Hematopoietic multipotent progenitor cell treated with erythropoietin and hydrocortisone succinate and interleukin-3 and kit ligand, for 6 days (in vitro differentiated cells): ENCODE measurements at regions not wholly inside any gene's neighbourhood (a gene's known extent, or its start where the extent isn't known, plus 50 kb on each side); places are given as distances from the start of the nearest gene placed in this dataset.
"Not testable (repeated sequence)": the region's sequence is repeated elsewhere in the genome, so short reads cannot be mapped to it uniquely, and the experiment has no call there.

Experiments used
- DNase-seq: peaks from one replicate; pipeline ENCODE4 v3.0.0-alpha.2; 2015

DNA sequence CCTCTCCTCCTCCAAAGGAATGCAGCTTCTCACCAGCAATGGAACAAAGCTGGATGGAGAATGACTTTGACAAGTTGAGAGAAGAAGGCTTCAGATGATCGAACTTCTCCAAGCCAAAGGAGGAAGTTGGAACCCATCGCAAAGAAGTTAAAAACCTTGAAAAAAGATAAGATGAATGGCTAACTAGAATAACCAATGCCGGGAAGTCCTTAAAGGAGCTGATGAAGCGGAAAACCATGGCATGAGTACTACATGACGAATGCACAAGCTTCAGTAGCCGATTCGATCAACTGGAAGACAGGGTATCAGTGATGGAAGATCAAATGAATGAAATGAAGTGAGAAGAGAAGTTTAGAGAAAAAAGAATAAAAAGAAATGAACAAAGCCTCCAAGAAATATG, 629.2 kb upstream of the PABPC4L start:
- not testable (repeated sequence) for DNase-seq

DNA sequence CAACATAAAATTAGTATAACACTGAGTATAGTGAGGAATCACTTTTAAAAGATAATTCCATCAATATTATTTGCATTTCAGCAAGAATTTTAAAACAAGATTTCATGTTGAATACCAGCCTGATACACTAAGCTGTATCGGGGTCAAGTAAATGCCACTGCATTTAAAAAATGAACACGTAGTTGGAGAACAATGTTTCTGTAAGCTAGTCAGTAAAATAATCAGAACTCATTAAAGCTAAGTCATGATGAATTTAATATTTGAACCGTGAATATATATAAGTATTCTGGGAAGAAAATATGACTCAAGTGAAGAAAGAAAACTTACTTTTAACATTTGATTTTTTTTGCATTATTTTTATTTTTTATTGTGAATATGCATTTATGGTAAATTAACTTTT, 611.0 kb upstream of the PABPC4L start:
- no peak for DNase-seq

DNA sequence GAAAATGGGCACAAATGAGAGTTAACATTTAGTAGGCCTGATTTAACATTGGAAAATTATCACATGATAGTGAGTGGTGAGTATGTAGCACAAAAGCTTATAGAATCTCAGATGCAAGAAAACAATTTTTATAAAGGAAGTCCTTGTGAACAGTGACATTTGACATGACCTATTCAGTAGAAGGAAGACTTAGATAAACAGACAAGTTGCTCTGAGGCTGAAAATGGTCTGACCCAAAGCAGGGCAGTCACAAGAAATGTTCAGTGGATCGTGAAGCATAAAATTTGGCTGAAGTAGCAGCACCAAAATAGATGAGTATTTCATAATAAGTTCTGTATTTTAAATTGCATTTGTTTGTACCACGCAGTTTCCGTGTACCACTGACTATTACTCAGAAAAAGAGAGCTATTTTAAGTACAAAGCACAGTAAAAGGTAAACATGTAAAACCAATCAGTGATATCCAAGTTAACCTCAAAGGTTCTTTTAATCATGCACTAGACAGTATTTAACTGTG, 605.7 kb upstream of the PABPC4L start:
- DNase-seq, result no peak

DNA sequence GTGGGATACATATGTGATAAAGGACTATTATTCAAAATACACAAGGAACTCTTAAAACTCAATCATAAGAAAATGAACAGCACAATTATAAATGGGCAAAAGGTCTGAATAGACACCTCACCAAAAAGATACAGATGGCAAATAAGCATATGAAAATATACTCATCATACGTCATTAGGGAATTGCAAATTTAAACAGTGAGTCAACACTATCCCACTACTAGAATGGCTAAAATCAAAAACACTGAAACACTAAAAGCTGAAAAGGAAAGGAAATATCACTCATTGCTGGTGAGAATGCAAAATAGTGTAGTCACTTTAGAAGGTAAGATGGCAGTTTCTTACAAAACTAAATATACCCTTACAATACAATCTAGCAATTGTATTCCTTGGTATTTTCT, 597.0 kb upstream of the PABPC4L start:
- DNase-seq, result no peak

DNA sequence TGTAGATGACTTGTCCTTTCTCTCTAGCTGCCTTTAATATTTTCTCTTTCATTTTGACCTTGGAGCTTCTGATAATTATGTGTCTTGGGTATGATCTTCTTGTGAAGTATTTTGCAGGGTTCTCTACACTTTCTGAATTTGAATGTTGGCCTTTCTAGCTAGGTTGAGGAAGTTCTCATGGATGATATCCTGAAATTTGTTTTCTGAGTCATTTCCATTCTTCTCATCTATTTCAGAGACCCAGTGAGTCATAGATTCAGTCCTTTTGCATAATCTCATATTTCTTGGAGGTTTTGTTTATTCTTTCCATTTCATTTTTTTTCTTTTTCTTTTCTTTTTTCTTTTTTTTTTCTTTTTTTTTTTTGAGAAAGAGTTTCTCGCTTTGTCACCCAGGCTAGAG, 585.7 kb upstream of the PABPC4L start:
- DNase-seq, result no peak

DNA sequence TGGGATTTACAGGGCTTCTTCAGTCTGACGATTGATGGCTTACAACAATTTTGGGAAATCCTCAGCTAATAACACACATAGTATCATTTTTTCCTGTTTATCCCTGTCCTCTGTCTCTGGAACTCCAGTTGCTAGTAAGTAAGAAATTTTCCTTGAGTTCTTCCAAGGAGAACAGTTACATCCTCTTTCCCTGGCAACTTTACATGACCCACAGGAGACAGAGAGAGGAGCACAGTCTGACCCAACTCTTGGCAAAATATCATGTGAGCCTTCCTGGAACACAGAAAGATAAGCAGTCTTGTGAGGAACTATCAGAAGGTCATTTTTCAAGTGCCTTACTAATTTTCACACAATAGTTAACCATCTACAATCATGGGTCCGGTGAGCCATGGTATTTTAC, 578.7 kb upstream of the PABPC4L start:
- DNase-seq, result no peak

DNA sequence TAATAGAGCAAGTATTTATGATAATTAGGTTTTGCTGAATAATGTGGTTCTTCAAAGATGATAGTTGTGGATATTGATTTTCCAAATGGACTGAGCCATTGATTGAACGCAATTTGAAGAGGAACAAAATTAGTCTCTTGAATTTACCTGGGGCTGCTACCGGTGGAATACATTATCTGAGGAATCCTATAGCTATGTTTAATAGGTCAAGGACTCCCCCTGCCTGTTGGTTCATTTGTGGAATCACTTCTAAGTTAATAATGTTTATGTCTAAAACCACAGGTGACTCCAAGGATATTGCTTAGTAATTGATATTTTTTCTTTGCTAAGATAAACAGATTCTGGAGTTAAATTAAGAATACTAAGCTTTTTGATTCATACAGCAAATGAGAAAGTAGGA, 576.0 kb upstream of the PABPC4L start:
- no peak for DNase-seq

DNA sequence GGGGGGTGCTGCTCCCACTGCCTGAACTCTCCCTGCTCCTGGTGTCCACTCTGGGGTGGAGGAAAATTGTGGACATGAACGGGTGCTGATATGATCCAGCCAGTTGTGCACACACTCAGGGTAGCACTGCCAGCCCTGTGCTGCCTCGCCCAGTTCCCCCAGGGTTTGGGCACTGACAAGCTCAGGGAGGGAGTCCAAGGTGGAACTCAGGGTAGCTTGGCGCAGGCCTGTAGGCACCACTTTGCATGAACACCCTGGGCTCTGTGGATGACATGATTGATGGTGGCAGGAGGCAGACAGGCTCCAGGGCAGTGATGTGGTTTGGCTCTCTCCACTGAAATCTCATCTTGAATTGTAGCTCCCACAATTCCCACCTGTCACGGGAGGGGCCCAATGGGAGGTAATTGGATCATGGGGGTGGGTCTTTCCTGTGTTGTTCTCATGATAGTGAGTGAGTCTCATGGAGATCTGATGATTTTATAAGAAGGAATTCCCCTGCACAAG, 572.0 kb upstream of the PABPC4L start:
- no peak for DNase-seq

DNA sequence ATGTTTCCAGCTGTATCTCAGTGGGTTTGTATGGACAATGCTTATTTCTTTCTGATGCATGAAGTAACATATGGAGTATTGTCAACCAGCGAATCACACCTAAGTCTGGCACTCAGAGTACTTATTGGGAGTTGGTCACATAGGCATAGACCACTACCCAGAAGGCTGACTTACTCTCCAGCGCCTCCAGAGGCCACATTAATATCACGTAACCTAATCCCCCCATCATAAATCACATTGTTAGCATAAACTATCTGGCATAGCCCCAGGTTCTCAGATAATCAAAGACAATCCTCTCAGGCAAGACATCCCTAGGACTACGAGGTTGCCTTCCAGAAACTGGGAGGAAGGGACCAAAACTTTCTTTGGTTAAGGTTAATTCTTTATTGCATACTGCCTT, 560.5 kb upstream of the PABPC4L start:
- no peak for DNase-seq

DNA sequence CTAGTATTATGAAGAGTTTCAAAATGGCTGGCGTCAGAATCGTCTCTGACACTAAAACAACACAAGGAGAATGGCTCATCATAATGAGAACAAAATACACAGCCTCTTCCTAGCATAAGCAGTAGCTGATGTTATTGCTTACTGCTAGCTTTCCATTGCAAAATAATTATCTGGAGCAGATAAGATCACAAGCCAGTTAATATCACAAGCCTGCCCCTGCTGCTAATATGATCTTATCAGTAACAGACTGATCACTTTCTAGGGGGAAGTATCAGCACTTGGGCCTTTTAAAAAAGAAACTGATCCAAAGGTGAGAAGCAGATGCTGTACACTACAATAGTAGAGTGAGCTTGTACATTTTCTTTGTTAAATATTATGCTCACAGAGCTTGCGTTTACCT, 554.8 kb upstream of the PABPC4L start:
- DNase-seq, result no peak

DNA sequence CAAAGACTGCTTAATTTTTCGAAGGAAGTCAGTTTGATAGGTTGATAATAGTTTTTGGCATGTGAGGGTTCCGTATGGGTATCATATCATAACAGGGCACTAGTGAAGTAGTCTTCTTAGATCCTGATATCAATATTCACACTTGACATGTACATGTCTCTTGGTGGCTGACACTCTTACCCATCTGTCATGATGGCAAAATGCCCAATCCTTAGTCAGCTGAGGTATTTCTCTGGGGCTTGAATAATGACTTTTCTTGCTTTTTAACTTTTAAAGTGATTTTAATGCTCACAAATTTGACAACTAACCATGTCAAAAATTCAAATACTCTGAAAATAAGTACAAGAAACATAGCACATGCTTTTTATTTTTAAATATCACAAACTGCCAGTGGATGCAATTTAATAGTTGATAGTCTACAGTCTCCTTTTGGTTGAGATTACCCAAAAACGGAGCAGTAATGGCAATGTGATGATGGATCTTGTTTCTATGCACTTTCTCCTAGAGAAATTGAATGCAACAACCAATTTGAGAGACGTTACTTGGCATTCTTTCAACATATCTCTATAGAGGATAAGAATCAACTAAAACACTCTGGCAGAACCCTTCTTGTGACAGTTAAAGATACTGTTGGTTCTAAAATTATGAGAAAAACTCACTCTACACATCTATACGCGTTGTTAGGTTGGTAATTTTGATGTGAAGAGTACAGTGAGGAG, 552.9 kb upstream of the PABPC4L start:
- no peak for DNase-seq

DNA sequence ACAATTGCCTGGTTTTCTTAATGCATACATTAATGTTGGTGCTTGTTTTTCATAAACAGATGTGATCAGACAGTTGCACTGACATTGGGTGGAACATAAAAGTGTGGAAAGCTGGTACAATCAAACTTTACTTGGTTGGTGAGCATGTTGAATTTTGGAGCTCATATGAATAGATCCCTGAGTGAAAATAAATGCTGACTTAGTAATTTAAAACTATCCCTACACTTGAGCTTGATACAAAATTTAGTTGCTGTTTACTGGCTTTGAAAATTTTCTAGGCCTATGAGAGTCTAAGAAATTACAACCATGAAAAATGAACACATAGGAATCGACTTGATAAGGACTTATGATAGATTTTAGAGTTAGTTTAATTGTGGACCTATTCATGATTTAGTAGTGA, 551.8 kb upstream of the PABPC4L start:
- DNase-seq, result no peak

DNA sequence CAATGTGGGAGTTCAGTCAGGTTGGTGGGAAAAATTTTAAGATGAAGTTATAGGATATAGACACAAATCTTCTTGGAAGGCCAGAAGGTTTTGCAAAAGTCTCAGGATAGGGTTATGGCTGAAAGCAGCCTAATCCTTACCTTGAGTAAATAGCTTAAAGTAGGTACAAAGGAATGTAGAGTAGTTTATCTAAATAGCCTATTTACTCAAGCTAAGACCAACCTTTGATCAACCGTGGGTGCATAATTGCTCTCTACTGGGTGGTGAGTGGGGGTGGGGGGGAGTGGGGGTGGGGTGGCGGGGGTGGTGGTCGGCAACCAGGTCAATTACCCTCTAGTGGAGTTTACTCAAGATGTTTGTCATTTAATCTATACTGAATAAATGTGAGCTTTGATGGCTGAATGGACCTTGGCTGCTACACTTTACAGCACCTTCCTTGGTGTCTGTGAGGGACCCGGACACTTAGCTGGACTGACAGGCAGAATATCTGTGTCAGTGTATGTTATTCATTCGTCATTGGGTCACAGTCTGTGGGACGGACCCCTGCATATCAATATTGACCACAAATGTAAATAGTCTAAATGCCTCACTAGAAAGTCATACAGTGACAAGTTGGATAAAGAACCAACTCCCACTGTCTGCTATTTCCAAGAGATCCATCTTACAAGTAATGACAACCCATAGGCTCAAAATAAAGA, 545.7 kb upstream of the PABPC4L start:
- DNase-seq, result no peak

DNA sequence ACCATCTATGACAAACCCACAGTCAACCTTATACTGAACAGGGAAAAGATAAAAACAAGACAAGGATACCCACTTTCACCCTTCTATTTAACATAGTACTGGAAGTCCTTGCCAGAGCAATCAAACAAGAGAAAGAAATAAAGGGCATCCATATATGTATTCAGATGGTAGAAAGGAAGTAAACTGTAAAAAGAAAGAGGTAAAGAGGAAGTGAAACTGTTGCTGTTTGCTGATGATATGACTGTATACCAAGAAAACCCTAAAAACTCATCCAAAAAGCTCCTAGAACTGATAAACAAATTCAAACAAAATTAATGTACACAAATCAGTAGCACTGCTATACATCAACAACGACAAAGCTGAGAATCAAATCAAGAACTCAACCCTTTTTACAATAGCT, 538.7 kb upstream of the PABPC4L start:
- no peak for DNase-seq

DNA sequence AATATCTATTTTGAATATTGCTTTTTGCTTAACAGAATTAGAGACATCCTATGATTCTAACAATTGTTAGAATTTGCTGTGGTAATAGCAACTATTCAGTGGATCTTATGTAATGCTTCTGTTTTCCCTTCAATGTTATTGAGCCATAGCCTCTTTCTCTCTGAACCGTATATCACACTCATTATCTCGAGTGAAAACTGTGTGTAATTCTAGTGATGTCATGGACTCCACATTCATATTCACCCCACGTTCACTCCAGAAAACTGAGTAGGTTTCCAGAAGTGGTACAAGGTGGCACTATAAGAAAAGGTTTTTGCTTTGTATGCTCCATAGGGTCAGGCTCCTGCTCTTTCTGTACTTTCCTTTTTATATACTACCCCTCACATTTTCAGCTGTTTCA, 534.3 kb upstream of the PABPC4L start:
- DNase-seq, result no peak

DNA sequence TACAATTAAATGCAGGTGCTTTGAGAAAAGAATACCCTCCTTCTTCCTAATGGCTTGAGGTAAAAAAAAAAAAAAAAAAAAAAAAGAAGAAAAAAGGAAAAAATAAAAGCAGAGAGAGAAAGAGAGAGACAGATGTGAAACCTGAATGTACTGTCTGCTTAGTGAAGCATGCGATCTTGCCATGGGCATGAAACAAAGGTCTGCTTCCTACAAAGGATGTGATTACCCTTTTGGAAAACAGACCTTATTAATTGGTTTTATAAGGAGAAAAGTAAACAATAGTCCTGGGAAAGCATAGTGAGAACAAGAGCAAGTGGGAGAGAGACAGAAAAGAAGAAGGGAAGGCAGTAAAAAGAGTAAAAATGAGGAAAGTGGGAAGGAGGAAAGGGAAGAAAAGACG, 526.1 kb upstream of the PABPC4L start:
- DNase-seq, result no peak

DNA sequence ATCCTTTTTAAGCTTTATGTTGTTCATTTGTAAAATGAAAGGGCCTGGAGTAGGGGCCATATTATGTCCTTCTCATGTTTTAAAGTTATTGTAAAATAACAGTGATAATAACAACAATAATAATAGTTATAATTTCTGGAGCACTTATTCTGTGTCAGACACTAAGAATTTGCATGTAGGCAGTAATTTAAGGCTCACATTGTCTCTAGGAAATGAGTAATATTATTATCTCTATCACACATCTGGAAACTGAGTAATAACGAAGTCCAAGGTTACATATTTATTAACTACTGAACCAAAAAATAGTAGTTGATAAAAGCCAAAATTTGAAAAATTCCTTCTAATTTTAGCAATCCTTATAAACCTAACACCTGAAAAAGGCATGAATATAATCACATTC, 520.7 kb upstream of the PABPC4L start:
- no peak for DNase-seq

DNA sequence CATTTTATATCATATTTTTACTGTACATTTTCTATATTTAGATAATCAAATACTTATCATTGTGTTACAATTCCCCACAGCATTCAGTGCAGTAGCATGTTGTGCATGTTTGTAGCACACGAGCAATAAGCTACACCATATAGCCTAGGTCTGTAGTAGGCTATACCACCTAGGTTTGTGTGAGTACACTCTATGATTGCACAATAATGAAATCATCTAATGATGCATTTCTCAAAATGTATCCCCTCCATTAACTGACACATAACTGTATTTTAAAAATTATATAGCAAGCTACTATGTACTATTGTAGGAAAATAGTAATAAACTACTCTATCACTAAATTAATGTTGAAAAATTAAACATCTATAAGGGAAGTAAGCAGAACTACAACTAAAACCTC, 518.4 kb upstream of the PABPC4L start:
- DNase-seq, result no peak

DNA sequence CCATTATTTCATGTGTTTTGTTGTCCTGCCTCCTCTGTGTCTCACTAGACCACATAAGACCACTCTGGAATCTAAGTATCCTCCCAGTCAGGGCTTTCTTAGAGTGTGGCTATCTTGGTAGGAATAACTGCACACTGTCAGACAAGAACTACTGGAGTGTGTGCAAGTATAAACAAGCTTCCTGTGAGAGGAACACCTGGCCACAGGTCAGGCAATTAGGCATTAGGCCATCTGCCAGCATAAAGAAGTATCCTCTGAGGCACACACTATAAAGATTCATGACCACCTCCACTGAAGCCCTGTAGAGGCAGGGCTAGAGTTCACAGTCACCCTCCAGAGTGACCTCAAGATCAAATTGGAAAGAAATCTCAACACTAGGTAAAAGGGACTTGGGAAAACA, 507.0 kb upstream of the PABPC4L start:
- no peak for DNase-seq

DNA sequence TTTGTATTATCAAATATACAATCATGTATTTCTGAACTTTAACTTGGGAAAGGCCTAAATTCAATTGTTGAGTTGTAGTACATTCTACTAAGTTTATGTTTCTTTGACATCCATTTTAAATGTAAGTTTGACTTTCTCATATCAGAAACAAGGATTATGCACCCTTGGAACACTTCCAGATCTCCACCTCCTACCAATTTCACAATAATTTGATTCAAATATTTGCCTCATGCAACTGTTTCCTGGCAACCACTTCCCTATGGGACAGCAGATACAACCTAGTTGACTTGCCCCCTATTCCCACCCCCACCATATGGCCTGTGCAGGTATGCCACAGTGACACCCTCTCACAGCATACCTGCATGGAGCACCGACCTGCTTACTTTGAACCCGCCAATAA, 506.4 kb upstream of the PABPC4L start:
- no peak for DNase-seq

DNA sequence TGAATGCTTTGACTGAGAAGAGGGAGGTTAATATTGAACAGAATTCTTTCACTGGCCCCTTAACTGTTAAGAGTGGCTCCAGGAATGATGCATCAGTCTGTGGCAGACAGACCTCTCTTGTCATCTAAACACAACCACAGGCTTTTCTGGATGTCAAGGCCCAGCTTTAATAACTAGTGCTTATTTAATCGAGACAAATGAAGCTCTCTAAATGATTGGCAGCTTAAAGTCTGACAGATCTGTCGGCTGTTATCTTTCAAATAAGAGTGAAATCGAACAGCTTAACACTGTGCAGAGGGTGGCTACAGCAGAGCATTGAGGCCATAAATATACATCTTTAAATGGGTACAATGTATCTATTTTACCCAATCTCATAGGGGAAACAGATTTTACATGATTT, 500.8 kb upstream of the PABPC4L start:
- no peak for DNase-seq

DNA sequence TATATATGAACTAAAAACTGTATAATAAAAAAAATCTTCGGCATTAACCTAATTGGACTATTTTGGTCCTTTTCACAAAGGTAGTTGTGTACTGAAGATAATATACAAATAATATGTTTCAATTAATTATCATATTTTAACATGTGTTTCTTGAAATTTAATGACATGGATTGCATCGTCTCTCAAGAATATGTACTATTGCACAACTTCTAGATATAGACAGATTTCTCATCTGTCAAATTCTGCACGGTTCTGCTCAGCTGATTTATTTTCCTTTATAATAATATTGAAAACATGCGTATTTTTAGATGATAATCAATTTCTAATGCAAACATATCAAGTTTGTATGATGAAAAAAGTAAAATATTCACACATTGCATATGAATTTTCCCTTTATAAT, 498.7 kb upstream of the PABPC4L start:
- DNase-seq, result no peak

DNA sequence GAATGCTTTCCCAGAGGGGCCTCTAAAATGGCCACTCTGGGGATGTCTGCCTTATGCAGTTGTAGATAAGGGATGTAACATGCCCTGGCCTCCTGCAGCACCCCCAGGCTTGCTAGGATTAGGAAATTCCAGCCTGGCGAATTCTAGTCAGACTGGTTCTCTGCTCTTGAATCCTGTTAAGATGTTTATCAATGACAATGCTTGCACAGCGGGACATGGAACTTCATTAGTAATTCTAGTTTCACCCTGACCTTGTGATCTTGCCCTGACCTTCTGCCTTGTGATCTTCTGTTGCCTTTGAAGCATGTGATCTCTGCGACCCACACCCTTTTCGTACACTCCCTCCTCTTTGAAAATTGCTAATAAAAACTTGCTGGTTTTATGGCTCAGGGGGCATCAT, 497.2 kb upstream of the PABPC4L start:
- DNase-seq, result not testable (repeated sequence)

DNA sequence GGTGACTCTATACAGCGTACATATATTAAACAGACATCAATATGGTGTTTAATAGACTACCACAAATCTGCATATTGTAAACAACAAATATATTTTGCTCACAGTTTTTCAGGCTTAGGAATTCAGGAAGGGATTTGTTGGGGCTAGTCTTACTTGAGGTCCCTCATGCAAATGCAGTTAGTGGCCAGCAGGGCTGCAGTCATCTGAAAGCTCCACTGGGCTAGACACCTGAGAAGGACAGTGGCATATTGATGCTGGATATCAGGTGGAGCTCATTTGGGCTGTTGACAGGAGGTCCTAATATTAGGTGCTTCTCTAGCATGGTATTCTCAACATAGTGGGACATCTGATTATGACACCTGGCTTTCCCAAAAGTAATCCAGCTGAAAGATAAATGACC, 493.8 kb upstream of the PABPC4L start:
- no peak for DNase-seq

DNA sequence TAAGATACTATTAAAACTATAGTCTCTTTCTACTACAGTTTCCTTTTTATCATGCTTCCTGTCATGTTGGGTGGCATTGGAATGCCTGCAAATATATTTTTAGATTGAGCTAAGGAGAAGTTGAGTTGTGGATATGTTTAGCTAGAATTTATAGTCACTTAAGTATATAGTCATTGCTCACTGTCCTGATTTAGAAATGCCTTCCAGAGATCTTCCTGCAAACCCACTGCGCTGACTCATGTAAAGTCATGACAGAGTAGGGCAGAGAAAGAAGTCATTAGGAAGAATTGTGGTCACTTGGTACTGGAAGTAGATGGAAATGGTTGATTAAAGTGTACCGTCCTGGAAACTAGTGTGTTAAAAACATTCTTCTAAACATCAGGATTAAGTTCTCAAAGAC, 490.3 kb upstream of the PABPC4L start:
- DNase-seq, result no peak
